Breast epithelium (tissue), 3 donors: ENCODE measurements at regions not wholly inside any gene's neighbourhood (a gene's known extent, or its start where the extent isn't known, plus 50 kb on each side); places are given as distances from the start of the nearest gene placed in this dataset.

Experiments used
- CTCF ChIP-seq, 3 donors: fragments of 450-650 bp; IDR thresholded peaks; one replicate each; pipeline ENCODE4 v1.5.1; 2016 to 2017; ENCODE audit warnings: antibody characterized with exemption in 3 of 3, mild to moderate bottlenecking in 3 of 3, moderate library complexity in 3 of 3
- POLR2A ChIP-seq: fragments of 450-650 bp; IDR thresholded peaks from one replicate; pipeline ENCODE4 v1.6.1; 2016; ENCODE audit warnings: antibody characterized with exemption, mild to moderate bottlenecking, moderate library complexity

DNA sequence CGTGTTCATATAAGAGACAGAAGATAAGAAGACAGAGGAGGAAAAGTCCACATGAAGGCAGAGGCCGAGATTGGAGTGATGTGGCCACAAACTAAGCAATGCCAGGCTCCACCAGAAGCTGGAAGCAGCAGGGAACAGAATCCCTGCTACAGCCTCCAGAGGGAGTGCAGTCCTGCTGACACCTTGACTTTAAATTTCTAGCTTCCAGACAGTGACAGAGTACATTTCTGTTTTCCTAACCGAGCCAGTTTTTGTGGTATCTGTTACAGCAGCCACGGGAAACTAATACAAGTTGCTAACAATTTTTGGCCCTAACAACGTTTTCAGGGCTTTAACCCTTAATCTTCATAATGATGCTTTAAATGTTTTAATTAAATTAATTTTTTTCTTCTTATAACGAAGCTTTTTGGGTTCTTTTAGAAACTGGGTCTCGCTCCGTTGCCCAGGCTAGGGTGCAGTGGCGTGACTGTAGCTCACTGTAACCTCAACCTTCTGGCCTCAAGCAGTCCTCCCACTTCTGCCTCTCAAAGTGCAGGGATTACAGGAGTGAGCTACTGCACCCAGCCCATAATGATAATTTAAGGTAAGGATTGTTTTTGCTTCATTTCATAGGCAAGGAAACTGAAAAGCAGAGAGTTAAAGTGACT, 202.3 kb upstream of the PROK2 start:
- TF ChIP-seq CTCF (IDR thresholded peaks at IDR 0.05) (peak in 1 of 3 donors; percentile 20), POLR2A (no peak)
